Stimulated activated CD4-positive, alpha-beta T cell treated with anti-CD3 and anti-CD28 coated beads, Interleukin-1b, Interleukin-23, amount 100 ng/mL, for 48 hours (primary cell): ENCODE measurements at regions not wholly inside any gene's neighbourhood (a gene's known extent, or its start where the extent isn't known, plus 50 kb on each side); places are given as distances from the start of the nearest gene placed in this dataset.

ENCODE experiments used
- DNase-seq: peaks from one replicate; pipeline ENCODE4 v3.0.0-alpha.2; 2020

- DNase-seq: no peak
Measured at GRCh38 chr13:29713839-29714238, 118.4 kb upstream of the SLC7A1 start.

GRCh38 chr13:29711776-29712175 is 116.3 kb upstream of the SLC7A1 start:
- DNase-seq: no peak

- DNase-seq: no peak
Measured at GRCh38 chr13:29710511-29710910, 115.0 kb upstream of the SLC7A1 start.

- DNase-seq: no peak
Measured at GRCh38 chr13:29709407-29710069, 114.0 kb upstream of the SLC7A1 start.

- DNase-seq: peak; percentile 57
Measured at GRCh38 chr13:29707876-29708543, 112.5 kb upstream of the SLC7A1 start.

- no peak for DNase-seq
Measured at GRCh38 chr13:29706923-29707322, 111.4 kb upstream of the SLC7A1 start.

GRCh38 chr13:29704648-29705047 is 109.2 kb upstream of the SLC7A1 start:
- DNase-seq: no peak

- DNase-seq: no peak
Measured at GRCh38 chr13:29703421-29703820, 107.9 kb upstream of the SLC7A1 start.

GRCh38 chr13:29702912-29703351 is 107.4 kb upstream of the SLC7A1 start:
- DNase-seq: no peak

GRCh38 chr13:29698106-29698505 is 102.6 kb upstream of the SLC7A1 start:
- no peak for DNase-seq

GRCh38 chr13:29696606-29697005 is 101.1 kb upstream of the SLC7A1 start:
- no peak for DNase-seq

- DNase-seq: no peak
Measured at GRCh38 chr13:29693275-29693945, 97.9 kb upstream of the SLC7A1 start.

GRCh38 chr13:29689548-29689947 is 94.1 kb upstream of the SLC7A1 start:
- DNase-seq: no peak

GRCh38 chr13:29688193-29688592 is 92.7 kb upstream of the SLC7A1 start:
- no peak for DNase-seq

GRCh38 chr13:29684441-29684840 is 89.0 kb upstream of the SLC7A1 start:
- DNase-seq: no peak

- DNase-seq: no peak
Measured at GRCh38 chr13:29683041-29683440, 87.6 kb upstream of the SLC7A1 start.

- no peak for DNase-seq
Measured at GRCh38 chr13:29681864-29682263, 86.4 kb upstream of the SLC7A1 start.

- no peak for DNase-seq
Measured at GRCh38 chr13:29679396-29680053, 84.0 kb upstream of the SLC7A1 start.

- DNase-seq: no peak
Measured at GRCh38 chr13:29677627-29678026, 82.1 kb upstream of the SLC7A1 start.

- DNase-seq: no peak
Measured at GRCh38 chr13:29676941-29677452, 81.5 kb upstream of the SLC7A1 start.

- DNase-seq: no peak
Measured at GRCh38 chr13:29676535-29676934, 81.0 kb upstream of the SLC7A1 start.

GRCh38 chr13:29674532-29674931 is 79.0 kb upstream of the SLC7A1 start:
- DNase-seq: no peak

- no peak for DNase-seq
Measured at GRCh38 chr13:29664591-29664990, 69.1 kb upstream of the SLC7A1 start.
